Adrenal gland (tissue), 5 donors: ENCODE measurements at regions not wholly inside any gene's neighbourhood (a gene's known extent, or its start where the extent isn't known, plus 50 kb on each side); places are given as distances from the start of the nearest gene placed in this dataset.

Source experiments
- CTCF ChIP-seq, 6 experiments: fragments of 450-650 bp in 4 of 6; fragments of 200-600 bp in 2 of 6; sonication (generic) in 1 of 6; IDR thresholded peaks; 1 replicate in 5 of 6; 2 replicates in 1 of 6; pipeline versions ENCODE4 v1.5.1 to v1.8.0; 2016 to 2021; ENCODE audit warnings: antibody characterized with exemption in 6 of 6, mild to moderate bottlenecking in 2 of 6, moderate library complexity in 1 of 6
- POLR2A ChIP-seq, 2 donors: fragments of 450-650 bp; IDR thresholded peaks; one replicate each; pipeline ENCODE4 v1.6.1; 2017; ENCODE audit warnings: antibody characterized with exemption in 2 of 2, mild to moderate bottlenecking in 2 of 2, moderate library complexity in 1 of 2
- donor health status: DM: no; HTN: no; CAD: no.

- TF ChIP-seq CTCF (IDR thresholded peaks at IDR 0.05) (no peak), POLR2A (IDR thresholded peaks at IDR 0.05) (no peak)
Measured at GRCh38 chr13:109599901-109600657, 186.3 kb downstream of the IRS2 start.
